CD4-positive, alpha-beta memory T cell (primary cell): ENCODE measurements at regions not wholly inside any gene's neighbourhood (a gene's known extent, or its start where the extent isn't known, plus 50 kb on each side); places are given as distances from the start of the nearest gene placed in this dataset.

Experiments used
- CTCF ChIA-PET: fragments of 350-600 bp; sonication (Branson Sonifier 250); formaldehyde crosslinking; loops from one replicate; lab custom pipeline; 2021; ENCODE audit warnings: inconsistent platforms; ENCODE audit not compliant: partially characterized antibody; lab: Charles Lee
- POLR2A ChIA-PET: fragments of 350-600 bp; sonication (Branson Sonifier 250); formaldehyde crosslinking; loops from one replicate; lab custom pipeline; 2021; ENCODE audit not compliant: partially characterized antibody; lab: Charles Lee
- DNase-seq, 5 donors: peaks; one replicate each; pipeline versions ENCODE4 v3.0.0 to v3.0.0-alpha.2; 2020 to 2022; ENCODE audit warnings: mixed read lengths in 1 of 5
- H3K27ac ChIP-seq: one replicate; pipeline ENCODE4 v1.7.0; 2013; ENCODE audit warnings: low read depth, low read length
- H3K27me3 ChIP-seq: 2 replicates; pipeline ENCODE4 v1.7.0; 2013; ENCODE audit warnings: mild to moderate bottlenecking, low read length, moderate library complexity; ENCODE audit not compliant: insufficient read depth
- H3K36me3 ChIP-seq: 2 replicates; pipeline ENCODE4 v1.7.0; 2013; ENCODE audit warnings: mild to moderate bottlenecking, low read length, moderate library complexity; ENCODE audit not compliant: insufficient read depth
- H3K4me1 ChIP-seq: 2 replicates; pipeline ENCODE4 v1.7.0; 2013; ENCODE audit warnings: mild to moderate bottlenecking, low read length, moderate library complexity; ENCODE audit not compliant: insufficient read depth
- H3K4me3 ChIP-seq, 2 donors: one replicate each; pipeline ENCODE4 v1.7.0; 2013; ENCODE audit warnings: low read length in 2 of 2, mild to moderate bottlenecking in 1 of 2
- H3K9me3 ChIP-seq, 2 donors: one replicate each; pipeline ENCODE4 v1.7.0; 2013; ENCODE audit warnings: low read length in 2 of 2, control low read depth in 1 of 2; ENCODE audit not compliant: control insufficient read depth in 1 of 2
- H3K27ac Mint-ChIP-seq, 7 donors: one replicate each; pipeline ENCODE4 v1.8.0; 2020 to 2021; ENCODE audit warnings: mixed read lengths in 7 of 7, mild to moderate bottlenecking in 6 of 7, inconsistent platforms in 3 of 7, moderate library complexity in 3 of 7
- H3K27me3 Mint-ChIP-seq, 2 donors: one replicate each; pipeline ENCODE4 v1.8.0; 2020 to 2021; ENCODE audit warnings: mixed read lengths in 2 of 2
- H3K36me3 Mint-ChIP-seq, 2 donors: one replicate each; pipeline ENCODE4 v1.8.0; 2020 to 2021; ENCODE audit warnings: mixed read lengths in 2 of 2, inconsistent platforms in 1 of 2, mild to moderate bottlenecking in 1 of 2
- H3K4me1 Mint-ChIP-seq, 4 donors: one replicate each; pipeline ENCODE4 v1.8.0; 2020 to 2021; ENCODE audit warnings: mixed read lengths in 4 of 4, mild to moderate bottlenecking in 1 of 4
- H3K4me3 Mint-ChIP-seq, 8 donors: one replicate each; pipeline ENCODE4 v1.8.0; 2020 to 2021; ENCODE audit warnings: mixed read lengths in 8 of 8, mild to moderate bottlenecking in 7 of 8, moderate library complexity in 6 of 8, inconsistent platforms in 3 of 8
- H3K9me3 Mint-ChIP-seq, 8 donors: one replicate each; pipeline ENCODE4 v1.8.0; 2020 to 2021; ENCODE audit warnings: mixed read lengths in 8 of 8, mild to moderate bottlenecking in 5 of 8, inconsistent platforms in 3 of 8, moderate library complexity in 1 of 8
- intact Hi-C: fragments of 100-400 bp; cut with micrococcal nuclease; formaldehyde crosslinking; loops from one replicate; pipeline ENCODE4 v1.15.1; 2023

DNA sequence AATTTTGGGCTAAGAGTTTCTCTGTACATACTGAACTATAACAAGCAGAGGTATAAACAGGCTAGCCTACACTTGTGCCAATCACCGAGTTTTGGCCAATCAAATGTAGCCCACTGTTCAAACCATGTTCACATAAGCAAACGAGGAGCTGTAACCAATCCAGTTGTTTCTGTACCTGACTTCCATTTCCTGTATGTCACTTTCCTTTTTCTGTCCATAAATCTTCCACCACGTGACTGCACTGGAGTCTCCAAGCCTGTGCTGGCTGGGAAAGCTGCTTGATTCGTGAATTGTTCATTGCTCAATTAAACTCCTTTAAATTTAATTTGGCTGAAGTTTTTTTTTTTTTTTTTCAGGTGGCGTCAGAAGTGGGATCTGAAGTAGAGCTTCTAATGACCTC is 332.9 kb downstream of the RNF144B start:
- no peaks in the 10 kb centered on the region for H3K27me3 Mint-ChIP-seq

DNA sequence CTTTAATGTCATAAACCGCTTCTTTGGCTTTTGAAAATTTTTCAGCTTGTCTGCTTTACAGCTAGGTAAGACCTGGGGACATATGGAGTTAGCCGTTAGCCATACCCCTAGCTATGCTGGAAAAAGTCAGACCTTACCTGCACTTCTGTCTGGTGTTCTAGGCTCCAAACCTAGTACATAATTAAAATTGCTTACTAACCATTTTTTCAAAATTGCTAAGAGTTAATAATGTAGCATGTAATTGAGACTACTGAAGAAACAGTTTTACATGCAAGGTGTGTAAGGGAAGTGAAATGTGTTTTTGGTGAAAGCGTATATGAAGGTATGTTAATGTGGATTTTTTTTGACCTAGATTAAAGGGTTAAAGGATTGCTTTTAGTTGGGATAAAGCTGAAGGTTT is 336.9 kb downstream of the RNF144B start:
- Mint-ChIP-seq H3K9me3 (peaks cover 0 to 8% (median 3%) of the 10 kb centered on the region in 8 donors), H3K4me1 (no peaks in the 10 kb centered on the region), H3K27me3 (no peaks in the 10 kb centered on the region), H3K36me3 (no peaks in the 10 kb centered on the region), H3K27ac (no peak overlapping the region), H3K4me3 (no peak overlapping the region)
- DNase-seq = no peak
- Histone ChIP-seq H3K9me3 (no peaks in the 10 kb centered on the region), H3K27me3 (no peaks in the 10 kb centered on the region), H3K36me3 (no peaks in the 10 kb centered on the region), H3K4me3 (no peak overlapping the region), H3K27ac (no peak overlapping the region), H3K4me1 (no peaks in the 10 kb centered on the region)
- CTCF ChIA-PET = no interaction called here
- POLR2A ChIA-PET = no interaction called here
- intact Hi-C loops = no loop called here

More for the DNA sequence above, 332.9 kb downstream of the RNF144B start:
- Histone ChIP-seq H3K4me1 (no peaks in the 10 kb centered on the region), H3K36me3 (no peaks in the 10 kb centered on the region), H3K27ac (no peak overlapping the region), H3K9me3 (no peaks in the 10 kb centered on the region), H3K27me3 (no peaks in the 10 kb centered on the region), H3K4me3 (no peak overlapping the region)
- intact Hi-C loops = no loop called here
- Mint-ChIP-seq H3K4me3 (no peak overlapping the region), H3K27ac (no peak overlapping the region), H3K36me3 (no peaks in the 10 kb centered on the region), H3K9me3 (peaks cover 0 to 3% (median 2%) of the 10 kb centered on the region in 8 donors), H3K4me1 (no peaks in the 10 kb centered on the region)
- POLR2A ChIA-PET = no interaction called here
- CTCF ChIA-PET = interaction anchor here (0.6 kb wide), 1 partner anchor 105 kb away, joined by 3 read pairs; no protein-coding TSS in a partner anchor
- DNase-seq = no peak

DNA sequence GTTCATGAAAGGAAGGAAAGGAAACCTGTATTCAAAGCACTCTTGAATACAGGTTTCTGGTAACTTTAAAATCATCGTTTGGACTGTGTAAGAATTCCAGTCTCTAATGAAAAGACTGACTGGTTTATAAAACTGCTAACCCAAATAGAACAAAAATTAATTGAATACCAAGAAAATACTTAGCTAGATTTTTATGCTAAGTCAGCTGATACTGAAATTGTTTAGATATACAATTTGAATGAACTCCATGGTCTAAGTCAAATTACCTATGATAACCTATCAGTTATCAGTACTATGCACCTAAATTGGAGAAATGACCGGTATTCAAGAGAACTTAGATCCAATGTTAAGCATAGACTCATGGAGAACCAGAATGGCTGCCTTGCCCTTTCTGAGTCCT is 338.3 kb downstream of the RNF144B start:
- ChIA-PET CTCF (interaction anchor here (0.8 kb wide), 1 partner anchor 1369 kb away, joined by 3 read pairs; no protein-coding TSS in a partner anchor), POLR2A (no interaction called here)
- no peak overlapping the region for H3K4me3 Mint-ChIP-seq
- intact Hi-C loops = no loop called here
- no peaks in the 10 kb centered on the region for H3K36me3 ChIP-seq
- no peaks in the 10 kb centered on the region for H3K4me1 Mint-ChIP-seq
- no peak overlapping the region for H3K27ac ChIP-seq
- peaks cover 0 to 6% (median 3%) of the 10 kb centered on the region in 8 donors for H3K9me3 Mint-ChIP-seq
- H3K4me3 ChIP-seq = no peak overlapping the region
- no peak overlapping the region for H3K27ac Mint-ChIP-seq
- no peaks in the 10 kb centered on the region for H3K9me3 ChIP-seq
- H3K36me3 Mint-ChIP-seq = no peaks in the 10 kb centered on the region
- DNase-seq = no peak
- no peaks in the 10 kb centered on the region for H3K27me3 Mint-ChIP-seq
- H3K27me3 ChIP-seq = no peaks in the 10 kb centered on the region
- no peaks in the 10 kb centered on the region for H3K4me1 ChIP-seq

DNA sequence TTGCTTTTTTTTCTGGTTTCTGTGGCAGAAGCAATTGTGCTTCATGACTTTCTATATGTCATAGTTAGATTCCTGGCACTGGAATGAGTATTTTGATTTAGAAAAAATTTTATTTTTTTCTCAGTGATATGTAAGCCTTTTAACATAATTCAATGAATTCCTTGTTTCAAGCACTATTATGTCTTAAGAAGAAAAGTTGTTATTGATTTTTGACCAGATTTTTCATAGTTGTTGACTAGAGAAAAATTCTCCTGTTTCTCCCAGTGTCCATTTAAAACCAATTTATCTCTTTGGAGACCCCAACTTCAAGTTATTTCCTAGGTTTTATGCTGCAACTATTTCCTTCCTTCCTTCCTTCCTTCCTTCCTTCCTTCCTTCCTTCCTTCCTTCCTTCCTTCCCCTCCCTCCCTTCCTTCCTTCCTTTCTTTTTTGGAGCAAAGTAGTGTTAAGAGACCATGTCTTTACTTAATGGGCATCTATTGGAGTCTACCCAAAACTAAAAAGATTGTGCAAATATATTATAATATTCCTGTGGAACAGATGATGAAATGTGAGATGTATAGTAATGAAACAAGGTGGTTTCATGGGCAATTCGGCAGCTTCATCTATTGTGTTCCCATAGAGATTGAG is 346.9 kb downstream of the RNF144B start:
- Histone ChIP-seq H3K36me3 (no peaks in the 10 kb centered on the region), H3K27me3 (no peaks in the 10 kb centered on the region), H3K4me1 (no peaks in the 10 kb centered on the region), H3K4me3 (no peak overlapping the region), H3K9me3 (no peaks in the 10 kb centered on the region), H3K27ac (no peak overlapping the region)
- intact Hi-C loops = no loop called here
- no peaks in the 10 kb centered on the region for H3K4me1 Mint-ChIP-seq
- no peak for DNase-seq
- ChIA-PET CTCF (no interaction called here), POLR2A (no interaction called here)
- no peak overlapping the region for H3K27ac Mint-ChIP-seq
- no peaks in the 10 kb centered on the region for H3K36me3 Mint-ChIP-seq
- H3K9me3 Mint-ChIP-seq = peaks cover 0 to 9% (median 2%) of the 10 kb centered on the region in 8 donors
- no peak overlapping the region for H3K4me3 Mint-ChIP-seq
- H3K27me3 Mint-ChIP-seq = peaks cover 0 to 1% of the 10 kb centered on the region in 2 donors

DNA sequence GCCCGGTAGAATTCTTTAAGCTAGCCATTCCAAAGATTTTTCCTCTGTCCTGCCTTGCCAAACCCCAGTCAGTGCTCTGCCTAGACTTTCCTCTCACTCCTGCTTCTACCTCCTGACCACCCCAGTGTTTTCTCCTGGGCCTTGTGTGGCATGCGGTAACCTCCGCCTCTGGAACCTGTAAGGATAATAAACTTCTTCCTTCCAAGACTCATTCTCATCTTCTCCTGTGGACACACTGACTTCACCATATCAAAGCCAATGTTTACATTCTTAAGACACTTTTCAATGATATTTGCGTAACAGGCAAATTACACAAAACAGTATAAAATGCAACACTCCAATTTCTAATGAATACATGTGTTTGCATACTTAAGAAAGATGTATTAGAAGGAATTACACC is 354.6 kb downstream of the RNF144B start:
- DNase-seq = no peak
- ChIA-PET CTCF (no interaction called here), POLR2A (no interaction called here)
- Histone ChIP-seq H3K4me1 (no peaks in the 10 kb centered on the region), H3K4me3 (no peak overlapping the region), H3K27me3 (no peaks in the 10 kb centered on the region), H3K9me3 (no peaks in the 10 kb centered on the region), H3K27ac (no peak overlapping the region), H3K36me3 (no peaks in the 10 kb centered on the region)
- H3K27ac Mint-ChIP-seq = no peak overlapping the region
- intact Hi-C loops = no loop called here
- no peak overlapping the region for H3K4me3 Mint-ChIP-seq
- no peaks in the 10 kb centered on the region for H3K36me3 Mint-ChIP-seq
- no peaks in the 10 kb centered on the region for H3K27me3 Mint-ChIP-seq
- peaks cover 0 to 4% (median under 1%) of the 10 kb centered on the region in 8 donors for H3K9me3 Mint-ChIP-seq
- H3K4me1 Mint-ChIP-seq = no peaks in the 10 kb centered on the region

DNA sequence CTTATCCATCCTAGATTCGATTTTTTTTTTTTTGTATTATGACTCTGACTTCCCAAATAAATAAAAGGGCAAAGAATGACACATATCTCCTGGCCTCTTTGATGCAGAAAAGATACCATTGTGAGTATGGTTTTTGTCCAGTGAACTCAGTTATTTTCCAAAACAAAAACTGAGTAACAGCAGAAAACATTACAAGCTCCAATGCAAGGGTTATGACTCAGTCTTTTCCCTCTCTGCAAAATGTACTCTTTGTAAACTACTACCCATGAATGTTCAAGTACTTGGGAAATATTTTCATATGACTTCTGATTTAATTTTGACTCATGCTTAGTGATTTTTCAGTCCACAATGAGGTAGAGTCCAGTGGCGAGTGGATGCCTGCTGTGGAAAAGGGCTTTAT is 355.3 kb downstream of the RNF144B start:
- Mint-ChIP-seq H3K27ac (no peak overlapping the region), H3K27me3 (no peaks in the 10 kb centered on the region), H3K36me3 (no peaks in the 10 kb centered on the region), H3K4me1 (no peaks in the 10 kb centered on the region), H3K4me3 (no peak overlapping the region), H3K9me3 (peaks cover 0 to 4% (median 0%) of the 10 kb centered on the region in 8 donors)
- CTCF ChIA-PET = no interaction called here
- Histone ChIP-seq H3K9me3 (no peaks in the 10 kb centered on the region), H3K27me3 (no peaks in the 10 kb centered on the region), H3K27ac (no peak overlapping the region), H3K4me1 (no peaks in the 10 kb centered on the region), H3K4me3 (no peak overlapping the region), H3K36me3 (no peaks in the 10 kb centered on the region)
- POLR2A ChIA-PET = no interaction called here
- no peak for DNase-seq
- intact Hi-C loops = no loop called here

DNA sequence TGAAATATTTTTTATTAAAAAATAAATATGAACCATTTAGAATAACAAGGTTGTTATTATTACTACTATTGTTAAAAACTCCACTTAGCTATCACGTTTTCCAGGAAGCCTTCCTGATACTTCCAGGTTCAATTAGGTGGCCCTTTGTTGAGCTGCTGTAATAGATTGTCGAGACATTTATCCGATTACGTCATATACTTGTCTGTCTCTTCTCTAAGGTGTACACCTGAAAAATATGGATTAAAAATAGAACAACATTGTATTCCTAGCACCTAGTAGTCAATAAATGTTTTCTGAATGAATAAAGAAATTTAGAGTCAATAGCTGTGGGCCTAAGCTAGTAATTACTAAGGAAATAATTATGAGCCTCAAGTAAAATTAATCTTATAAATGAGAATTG is 359.6 kb downstream of the RNF144B start:
- Mint-ChIP-seq H3K36me3 (no peaks in the 10 kb centered on the region), H3K9me3 (peaks cover 0 to 4% (median 0%) of the 10 kb centered on the region in 8 donors), H3K27ac (no peak overlapping the region), H3K4me1 (no peaks in the 10 kb centered on the region), H3K27me3 (no peaks in the 10 kb centered on the region), H3K4me3 (no peak overlapping the region)
- intact Hi-C loops = no loop called here
- no peak for DNase-seq
- no peak overlapping the region for H3K4me3 ChIP-seq
- no peaks in the 10 kb centered on the region for H3K4me1 ChIP-seq
- no peaks in the 10 kb centered on the region for H3K27me3 ChIP-seq
- H3K9me3 ChIP-seq = no peaks in the 10 kb centered on the region
- ChIA-PET CTCF (no interaction called here), POLR2A (interaction anchor here (0.6 kb wide), 1 partner anchor 192 kb away, joined by 3 read pairs; no protein-coding TSS in a partner anchor)
- H3K27ac ChIP-seq = no peak overlapping the region
- no peaks in the 10 kb centered on the region for H3K36me3 ChIP-seq
